Ramos (cell line): ENCODE measurements at regions not wholly inside any gene's neighbourhood (a gene's known extent, or its start where the extent isn't known, plus 50 kb on each side); places are given as distances from the start of the nearest gene placed in this dataset.
"Not testable (repeated sequence)": the region's sequence is repeated elsewhere in the genome, so short reads cannot be mapped to it uniquely, and the experiment has no call there.

ENCODE experiments used
- in situ Hi-C: fragments of 300-500 bp; cut with MboI; formaldehyde crosslinking; loops from one replicate; pipeline ENCODE4 v1.14.3; 2022; ENCODE audit warnings: low sequenced_read_pairs; ENCODE audit not compliant: unreplicated experiment

DNA sequence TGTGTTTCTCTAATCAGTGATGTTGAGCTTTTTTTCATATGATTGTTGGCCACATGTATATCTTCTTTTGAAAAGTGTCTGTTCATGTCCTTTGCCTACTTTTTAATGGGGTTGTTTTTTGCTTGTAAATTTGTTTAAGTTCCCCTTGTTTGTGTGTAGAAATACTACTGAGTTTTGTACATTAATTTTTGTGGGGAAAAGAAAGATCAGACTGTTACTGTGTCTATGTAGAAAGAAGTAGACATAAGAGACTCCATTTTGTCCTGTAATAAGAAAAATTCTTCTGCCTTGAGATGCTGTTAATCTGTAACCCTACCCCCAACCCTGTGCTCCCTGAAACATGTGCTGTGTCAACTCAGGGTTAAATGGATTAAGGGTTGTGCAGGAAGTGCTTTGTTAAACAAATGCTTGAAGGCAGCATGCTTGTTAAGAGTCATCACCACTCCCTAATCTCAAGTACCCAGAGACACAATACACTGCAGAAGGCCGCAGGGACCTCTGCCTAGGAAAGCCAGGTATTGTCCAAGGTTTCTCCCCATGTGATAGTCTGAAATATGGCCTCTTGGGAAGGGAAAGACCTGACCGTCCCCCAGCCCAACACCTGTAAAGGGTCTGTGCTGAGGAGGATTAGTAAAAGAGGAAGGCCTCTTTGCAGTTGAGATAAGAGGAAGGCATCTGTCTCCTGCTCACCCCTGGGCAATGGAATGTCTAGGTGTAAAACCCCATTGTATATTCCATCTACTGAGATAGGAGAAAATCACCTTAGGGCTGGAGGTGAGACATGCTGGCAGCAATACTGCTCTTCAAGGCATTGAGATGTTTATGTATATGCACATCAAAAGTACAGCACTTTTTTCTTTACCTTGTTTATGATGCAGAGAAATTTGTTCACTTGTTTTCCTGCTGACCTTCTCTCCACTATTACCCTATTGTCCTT, 196.4 kb downstream of the JRKL start:
- in situ Hi-C loops, result not testable (repeated sequence)

GRCh38 chr11:96588793-96589192, 199.0 kb downstream of the JRKL start:
- in situ Hi-C loops, result not testable (repeated sequence)

GRCh38 chr11:96595011-96595410, 205.2 kb downstream of the JRKL start:
- in situ Hi-C loops, result no loop called here

GRCh38 chr11:96607864-96608558, 218.2 kb downstream of the JRKL start:
- in situ Hi-C loops, result no loop called here

DNA sequence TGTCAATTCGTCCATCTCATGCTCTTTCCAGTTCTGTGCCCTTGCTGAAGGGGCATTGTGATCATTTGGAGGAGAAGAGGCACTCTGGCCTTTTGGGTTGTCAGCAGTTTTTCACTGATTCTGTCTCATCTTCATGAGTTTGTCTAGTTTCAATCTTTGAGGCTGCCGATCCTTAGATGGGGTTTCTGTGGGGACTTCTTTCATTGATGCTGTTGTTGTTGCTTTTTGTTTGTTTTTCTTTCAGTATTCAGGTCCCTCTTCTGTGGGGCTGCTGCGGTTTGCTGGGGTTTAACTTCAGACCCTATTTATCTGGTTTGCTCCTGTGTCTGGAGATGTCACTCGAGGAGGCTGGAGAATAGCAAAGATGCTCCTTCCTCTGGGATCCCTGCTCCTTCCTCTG, 224.3 kb downstream of the JRKL start:
- in situ Hi-C loops, result no loop called here

GRCh38 chr11:96614846-96615245, 225.0 kb downstream of the JRKL start:
- in situ Hi-C loops, result no loop called here

- in situ Hi-C loops, result no loop called here
Measured at GRCh38 chr11:96620464-96621044, 230.7 kb downstream of the JRKL start.

- in situ Hi-C loops, result no loop called here
Measured at GRCh38 chr11:96621161-96621560, 231.3 kb downstream of the JRKL start.

- in situ Hi-C loops, result no loop called here
Measured at GRCh38 chr11:96622026-96622634, 232.3 kb downstream of the JRKL start.

DNA sequence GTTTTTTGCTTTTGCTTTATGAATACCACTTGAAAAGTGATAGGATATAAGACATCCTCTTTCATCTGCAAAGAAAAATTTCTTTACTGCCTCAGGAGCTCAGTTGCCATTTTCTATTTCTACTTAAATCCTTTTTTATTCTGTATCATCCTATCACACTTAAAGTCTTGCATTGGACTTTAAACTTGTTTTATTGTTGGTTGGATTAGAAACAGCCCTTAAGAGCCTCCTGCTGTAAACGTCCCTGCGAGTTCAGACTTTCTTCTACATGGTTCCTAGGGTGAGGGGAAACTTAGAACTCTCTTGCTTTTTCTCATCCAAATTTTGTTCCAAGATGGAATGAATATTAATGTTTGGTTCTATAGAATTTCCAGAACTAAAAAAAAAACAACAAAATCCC, 234.3 kb downstream of the JRKL start:
- in situ Hi-C loops, result no loop called here

DNA sequence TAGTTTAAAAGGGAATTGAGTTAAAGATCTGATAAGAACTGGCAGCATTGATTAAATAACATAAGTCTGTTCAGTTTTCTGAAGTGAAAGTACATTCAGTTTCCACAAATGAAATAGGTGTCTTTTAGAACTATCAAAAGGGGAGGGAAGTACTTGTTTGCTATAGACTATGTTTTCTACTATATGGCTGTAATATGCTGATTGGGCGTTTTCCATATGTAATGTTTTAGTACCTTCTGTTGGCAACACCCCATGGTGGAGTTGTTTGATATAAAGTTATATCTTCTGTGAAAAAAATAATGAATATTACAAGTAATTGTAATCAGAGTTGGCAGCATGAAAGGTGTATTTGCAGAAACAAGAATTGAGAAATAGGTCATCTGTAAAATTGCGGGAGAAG, 237.6 kb downstream of the JRKL start:
- in situ Hi-C loops, result no loop called here

- in situ Hi-C loops, result no loop called here
Measured at GRCh38 chr11:96635655-96636054, 245.8 kb downstream of the JRKL start.

- in situ Hi-C loops, result no loop called here
Measured at GRCh38 chr11:96641261-96641660, 251.4 kb downstream of the JRKL start.

DNA sequence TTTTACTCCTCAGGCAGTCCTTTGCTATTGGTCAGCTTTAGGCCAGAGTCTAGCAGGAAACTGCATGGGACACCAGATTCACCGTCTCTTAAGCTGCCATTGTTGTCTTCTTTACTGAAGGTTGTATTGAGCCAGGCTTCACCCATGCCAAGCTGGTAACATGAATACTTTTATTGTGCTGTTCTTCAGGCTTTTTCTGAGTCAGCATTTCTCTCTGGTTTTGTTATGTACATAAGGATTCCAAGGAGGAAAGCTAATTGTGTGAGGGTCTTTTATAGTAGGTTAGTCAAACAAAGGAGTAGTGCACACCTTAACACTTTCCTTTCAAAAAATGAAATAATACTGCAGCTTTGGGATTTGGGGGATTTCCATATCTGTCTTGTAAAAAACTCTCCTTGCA, 252.8 kb downstream of the JRKL start:
- in situ Hi-C loops, result no loop called here

GRCh38 chr11:96643173-96643572, 253.4 kb downstream of the JRKL start:
- in situ Hi-C loops, result no loop called here

DNA sequence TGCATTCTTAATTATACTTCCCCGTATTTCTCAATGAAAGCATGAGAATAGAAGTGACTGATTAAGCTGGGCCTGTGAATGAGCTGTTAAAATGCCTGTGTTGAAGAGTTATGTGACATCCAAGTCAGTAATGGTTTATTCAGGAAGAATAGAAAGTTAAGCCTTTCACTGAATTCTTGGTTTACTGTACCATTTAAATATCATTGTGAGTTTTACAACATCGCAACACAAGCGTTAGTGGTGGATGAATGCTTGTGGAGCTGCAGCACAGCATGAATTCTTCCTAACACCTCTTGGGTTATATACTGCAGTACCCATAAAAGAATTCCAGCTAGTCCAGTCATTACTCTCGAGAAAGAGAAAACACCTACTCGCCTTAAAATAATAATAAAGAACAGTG, 257.8 kb downstream of the JRKL start:
- in situ Hi-C loops, result no loop called here

- in situ Hi-C loops, result no loop called here
Measured at GRCh38 chr11:96648991-96649390, 259.2 kb downstream of the JRKL start.

- in situ Hi-C loops, result no loop called here
Measured at GRCh38 chr11:96652516-96652915, 262.7 kb downstream of the JRKL start.

DNA sequence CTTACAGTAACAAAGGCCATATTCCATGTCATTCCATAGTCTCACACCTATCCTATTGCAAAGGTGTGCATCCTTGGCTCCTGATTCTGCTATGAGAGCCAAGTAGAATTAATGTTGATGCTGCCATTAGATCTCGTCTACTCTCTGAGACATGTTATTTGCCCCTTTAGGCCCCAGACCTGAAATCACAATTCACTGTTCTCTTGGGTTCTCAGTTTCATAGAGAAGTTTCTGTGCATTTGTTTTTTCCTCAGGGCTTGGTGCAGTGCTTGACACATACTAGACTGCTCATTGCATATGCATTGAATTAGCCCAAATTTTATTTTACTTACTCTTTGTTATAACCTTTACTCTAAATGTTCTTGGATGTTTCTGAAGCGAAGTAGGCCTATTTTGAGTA, 265.7 kb downstream of the JRKL start:
- in situ Hi-C loops, result no loop called here

DNA sequence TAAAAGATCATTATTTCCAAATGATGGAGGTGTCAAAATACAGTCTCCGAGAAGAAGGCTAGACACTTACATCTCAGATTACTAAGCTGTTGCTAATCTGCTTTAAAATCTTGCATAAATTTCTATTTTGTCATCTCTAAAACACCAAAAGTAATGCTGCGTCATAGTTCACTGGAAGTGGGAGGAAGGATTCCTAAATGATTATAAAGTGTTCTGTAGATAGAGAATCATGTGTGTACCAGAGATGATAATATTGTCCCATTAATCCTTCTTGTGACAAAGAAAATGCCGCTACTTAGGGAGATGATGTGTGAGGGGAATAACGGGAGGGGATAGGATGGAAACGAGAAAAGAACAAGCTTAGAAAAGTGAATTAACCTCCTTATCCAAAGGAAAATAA, 268.6 kb downstream of the JRKL start:
- in situ Hi-C loops, result no loop called here

GRCh38 chr11:96664110-96664509, 274.3 kb downstream of the JRKL start:
- in situ Hi-C loops, result no loop called here
